NB4 (cell line): ENCODE measurements at regions not wholly inside any gene's neighbourhood (a gene's known extent, or its start where the extent isn't known, plus 50 kb on each side); places are given as distances from the start of the nearest gene placed in this dataset.

Source experiments
- CTCF ChIP-seq: IDR thresholded peaks from one replicate; pipeline ENCODE4 v1.5.1; 2012; ENCODE audit warnings: low read depth, low read length
- MYC ChIP-seq: IDR thresholded peaks from 2 replicates; pipeline ENCODE4 v1.6.1; 2011; ENCODE audit warnings: low read depth, low read length

GRCh38 chr2:206375956-206376355, 67.4 kb upstream of the ADAM23 start:
- TF ChIP-seq CTCF (no peak), MYC (no peak)
